GM13977 (cell line): ENCODE measurements at regions not wholly inside any gene's neighbourhood (a gene's known extent, or its start where the extent isn't known, plus 50 kb on each side); places are given as distances from the start of the nearest gene placed in this dataset.

Experiments used
- DNase-seq: peaks from one replicate; pipeline ENCODE4 v3.0.0; 2012; ENCODE audit warnings: low spot score
- in situ Hi-C: fragments of 300-500 bp; cut with MboI; formaldehyde crosslinking; loops from one replicate; pipeline ENCODE4 v1.12.0; 2022; ENCODE audit warnings: low sequenced_read_pairs, low pct_unique_long_range_greater_than_20kb, mixed read lengths, inconsistent platforms; ENCODE audit not compliant: unreplicated experiment
- TF ChIP-seq, protein P1 (sequence below): IDR thresholded peaks from 2 replicates; pipeline ENCODE4 v1.5.1; 2012; ENCODE audit warnings: mild to moderate bottlenecking, control low read depth; ENCODE audit not compliant: insufficient read depth; ENCODE audit errors: extremely low read depth, missing control alignments

DNA sequence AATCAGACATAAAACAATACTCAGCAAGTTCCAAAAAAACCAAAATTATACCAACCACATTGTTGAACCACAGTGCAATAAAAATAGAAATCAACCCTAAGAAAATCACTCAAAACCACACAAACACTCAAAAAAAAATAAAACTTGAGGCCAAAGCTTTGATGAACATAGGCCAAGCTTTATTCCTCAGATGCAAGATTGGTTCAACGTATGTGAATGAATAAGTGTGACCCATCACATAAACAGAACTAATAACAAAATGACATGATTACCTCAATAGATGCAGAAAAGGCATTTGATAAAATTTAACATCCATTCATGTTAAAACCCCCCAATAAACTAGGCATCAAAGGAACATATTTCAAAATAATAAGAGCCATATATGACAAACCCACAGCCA is 506.1 kb upstream of the FZD8 start:
- TF ChIP-seq, protein P1, sequence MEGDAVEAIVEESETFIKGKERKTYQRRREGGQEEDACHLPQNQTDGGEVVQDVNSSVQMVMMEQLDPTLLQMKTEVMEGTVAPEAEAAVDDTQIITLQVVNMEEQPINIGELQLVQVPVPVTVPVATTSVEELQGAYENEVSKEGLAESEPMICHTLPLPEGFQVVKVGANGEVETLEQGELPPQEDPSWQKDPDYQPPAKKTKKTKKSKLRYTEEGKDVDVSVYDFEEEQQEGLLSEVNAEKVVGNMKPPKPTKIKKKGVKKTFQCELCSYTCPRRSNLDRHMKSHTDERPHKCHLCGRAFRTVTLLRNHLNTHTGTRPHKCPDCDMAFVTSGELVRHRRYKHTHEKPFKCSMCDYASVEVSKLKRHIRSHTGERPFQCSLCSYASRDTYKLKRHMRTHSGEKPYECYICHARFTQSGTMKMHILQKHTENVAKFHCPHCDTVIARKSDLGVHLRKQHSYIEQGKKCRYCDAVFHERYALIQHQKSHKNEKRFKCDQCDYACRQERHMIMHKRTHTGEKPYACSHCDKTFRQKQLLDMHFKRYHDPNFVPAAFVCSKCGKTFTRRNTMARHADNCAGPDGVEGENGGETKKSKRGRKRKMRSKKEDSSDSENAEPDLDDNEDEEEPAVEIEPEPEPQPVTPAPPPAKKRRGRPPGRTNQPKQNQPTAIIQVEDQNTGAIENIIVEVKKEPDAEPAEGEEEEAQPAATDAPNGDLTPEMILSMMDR, result no peak
- in situ Hi-C loops, result no loop called here
- no peak for DNase-seq

DNA sequence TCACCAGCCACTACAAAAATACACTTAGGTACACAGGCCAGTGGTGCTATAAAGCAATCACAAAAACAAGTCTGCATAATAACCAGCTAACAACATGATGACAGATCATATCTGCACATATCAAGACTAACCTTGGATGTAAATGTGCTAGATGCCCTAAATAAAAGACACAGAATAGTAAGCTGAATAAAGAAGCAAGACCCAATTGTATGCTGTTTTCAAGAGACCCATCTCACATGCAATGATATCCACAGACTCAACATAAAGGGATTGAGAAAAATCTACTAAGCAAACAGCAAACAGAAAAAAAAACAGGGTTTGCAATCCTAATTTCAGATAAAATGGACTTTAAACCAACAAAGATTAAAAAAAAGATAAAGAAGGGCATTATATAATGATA is 505.4 kb upstream of the FZD8 start:
- no peak for DNase-seq
- in situ Hi-C loops, result no loop called here
- TF ChIP-seq, protein P1, result no peak

DNA sequence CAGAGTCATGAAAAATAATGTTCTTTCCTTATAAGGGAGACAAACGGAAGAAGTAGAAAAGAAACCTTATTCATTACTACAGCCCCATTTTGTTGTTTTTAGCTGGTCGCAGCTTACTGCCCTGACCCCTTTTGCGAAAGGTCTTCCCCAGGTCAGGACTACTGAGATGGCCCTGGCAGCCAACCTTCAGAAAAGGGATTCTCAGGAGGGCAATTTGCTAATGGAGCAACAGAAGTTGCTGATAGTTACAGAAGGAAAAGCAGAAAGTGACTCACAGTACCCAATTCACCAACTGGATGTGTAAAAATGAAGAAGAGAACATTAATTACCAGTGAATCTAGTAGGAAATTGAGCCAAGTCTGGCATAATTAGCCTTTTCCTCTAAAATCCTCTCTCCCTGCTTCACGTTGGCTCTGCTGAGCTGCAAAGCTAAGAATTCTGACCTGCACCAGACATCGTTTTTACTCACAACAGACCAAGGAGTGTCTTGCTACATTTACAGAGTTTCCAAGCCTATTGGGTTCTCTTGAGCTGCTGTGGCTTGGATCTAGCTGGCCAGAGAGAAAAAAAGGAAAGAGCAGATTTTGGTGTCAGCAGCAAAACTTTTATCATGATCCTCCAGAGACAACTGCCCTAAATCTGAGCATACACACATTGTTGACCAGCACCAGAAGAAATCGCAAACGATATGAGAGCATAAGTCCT is 499.9 kb upstream of the FZD8 start:
- TF ChIP-seq, protein P1, result no peak
- no peak for DNase-seq
- in situ Hi-C loops, result no loop called here

DNA sequence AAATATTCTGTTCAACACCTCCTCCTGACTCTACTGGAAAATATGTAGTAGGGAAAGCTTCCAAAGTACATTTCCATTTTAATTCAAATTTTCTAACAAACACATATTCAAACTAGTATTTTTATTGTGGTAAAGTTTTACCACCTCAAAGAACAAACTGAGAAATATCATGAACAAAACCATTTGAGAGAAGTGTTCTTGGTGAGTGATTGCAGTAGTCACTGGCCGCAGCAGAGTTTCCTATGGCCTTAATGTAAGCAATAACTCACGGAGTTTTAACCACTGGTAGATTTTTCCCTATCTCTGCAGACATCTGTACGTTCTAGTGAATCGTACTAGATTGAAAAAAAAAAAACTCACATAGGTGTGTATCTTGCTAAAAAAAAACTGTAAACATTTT is 487.0 kb upstream of the FZD8 start:
- DNase-seq, result no peak
- TF ChIP-seq, protein P1, result no peak
- in situ Hi-C loops, result no loop called here

DNA sequence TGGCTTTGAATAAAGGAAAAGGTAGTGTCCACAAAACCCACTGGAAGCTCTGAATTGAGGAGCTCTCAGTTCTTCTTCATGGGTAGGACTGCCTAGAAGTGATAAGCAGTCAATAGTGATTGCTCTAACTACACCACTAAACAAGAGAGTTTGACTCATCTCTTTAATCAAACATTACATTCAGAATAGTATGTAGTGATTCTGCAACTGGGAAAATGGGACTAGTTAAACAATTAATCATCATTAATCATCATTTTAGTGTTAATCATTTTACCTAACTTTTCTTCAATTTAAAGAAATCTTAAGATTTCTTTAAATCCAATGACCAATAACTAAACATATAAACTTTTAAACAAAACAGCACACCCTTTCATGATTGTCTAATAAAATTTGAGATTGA is 484.0 kb upstream of the FZD8 start:
- TF ChIP-seq, protein P1, result no peak
- in situ Hi-C loops, result no loop called here

DNA sequence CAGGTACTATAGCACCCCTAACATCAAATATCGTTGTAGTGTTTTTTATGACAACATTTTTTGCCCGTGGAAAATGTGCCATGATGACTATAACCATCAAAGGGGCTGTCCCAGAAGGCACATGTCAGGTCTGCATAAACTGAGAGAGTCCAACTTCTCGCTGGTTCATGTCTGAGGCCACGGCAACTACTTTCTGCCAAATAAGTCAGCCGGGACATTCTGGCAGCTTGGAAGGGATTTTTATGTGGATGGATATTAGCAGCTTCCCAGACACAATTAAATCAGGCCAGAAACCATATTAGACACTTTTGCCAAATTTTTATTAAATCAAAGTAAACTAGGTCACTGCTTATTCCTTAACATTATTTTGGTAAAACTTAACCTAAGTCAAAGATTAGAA is 477.4 kb upstream of the FZD8 start:
- in situ Hi-C loops, result no loop called here
- no peak for DNase-seq
- TF ChIP-seq, protein P1, result no peak

More for the DNA sequence above, 484.0 kb upstream of the FZD8 start:
- no peak for DNase-seq
